ENCODE measurements at regions not wholly inside any gene's neighbourhood (a gene's known extent, or its start where the extent isn't known, plus 50 kb on each side); places are given as distances from the start of the nearest gene placed in this dataset.

- no peak overlapping the region for H3K4me3 ChIP-seq (ENCODE audit: low read depth, low read length)
- DNase-seq (ENCODE audit: low read depth): no peak
- TF ChIP-seq CTCF (IDR thresholded peaks at IDR 0.05; ENCODE audit: insufficient read depth, low read depth, low read length, missing control alignments): no peak
These were observed 461.7 kb upstream of the PROK2 start for GRCh38 chr3:72246685-72247084.

GRCh38 chr3:72245183-72245811 lies 460.3 kb upstream of the PROK2 start:
- DNase-seq (ENCODE audit: low read depth): no peak
- H3K4me3 ChIP-seq (ENCODE audit: low read depth, low read length): no peak overlapping the region
- TF ChIP-seq CTCF (IDR thresholded peaks at IDR 0.05; ENCODE audit: insufficient read depth, low read depth, low read length, missing control alignments): no peak

GRCh38 chr3:72244396-72244795 lies 459.4 kb upstream of the PROK2 start:
- TF ChIP-seq CTCF (IDR thresholded peaks at IDR 0.05; ENCODE audit: insufficient read depth, low read depth, low read length, missing control alignments): no peak
- H3K4me3 ChIP-seq (ENCODE audit: low read depth, low read length): no peak overlapping the region
- no peak for DNase-seq (ENCODE audit: low read depth)

GRCh38 chr3:72242326-72242725 lies 457.4 kb upstream of the PROK2 start:
- no peak for TF ChIP-seq CTCF (IDR thresholded peaks at IDR 0.05; ENCODE audit: insufficient read depth, low read depth, low read length, missing control alignments)
- no peak for DNase-seq (ENCODE audit: low read depth)
- no peak overlapping the region for H3K4me3 ChIP-seq (ENCODE audit: low read depth, low read length)

GRCh38 chr3:72241525-72241924 lies 456.6 kb upstream of the PROK2 start:
- DNase-seq (ENCODE audit: low read depth): no peak
- TF ChIP-seq CTCF (IDR thresholded peaks at IDR 0.05; ENCODE audit: insufficient read depth, low read depth, low read length, missing control alignments): no peak

GRCh38 chr3:72240531-72240930 lies 455.6 kb upstream of the PROK2 start:
- no peak for DNase-seq (ENCODE audit: low read depth)
- no peak overlapping the region for H3K4me3 ChIP-seq (ENCODE audit: low read depth, low read length)
- TF ChIP-seq CTCF (IDR thresholded peaks at IDR 0.05; ENCODE audit: insufficient read depth, low read depth, low read length, missing control alignments): no peak

More at GRCh38 chr3:72241525-72241924, 456.6 kb upstream of the PROK2 start:
- no peak overlapping the region for H3K4me3 ChIP-seq (ENCODE audit: low read depth, low read length)

GRCh38 chr3:72238801-72239200 lies 453.9 kb upstream of the PROK2 start:
- no peak for TF ChIP-seq CTCF (IDR thresholded peaks at IDR 0.05; ENCODE audit: insufficient read depth, low read depth, low read length, missing control alignments)

More at GRCh38 chr3:72238801-72239200, 453.9 kb upstream of the PROK2 start:
- DNase-seq (ENCODE audit: low read depth): no peak
- H3K4me3 ChIP-seq (ENCODE audit: low read depth, low read length): no peak overlapping the region

All from GM12865 (cell line).